HG03280 (cell line): ENCODE measurements at regions not wholly inside any gene's neighbourhood (a gene's known extent, or its start where the extent isn't known, plus 50 kb on each side); places are given as distances from the start of the nearest gene placed in this dataset.

Experiments used
- ATAC-seq: cut with Tn5 transposase; IDR thresholded peaks from one replicate; pipeline ENCODE4 v1.9.1; 2021; ENCODE audit warnings: mild to moderate bottlenecking, moderate library complexity; ENCODE audit not compliant: unreplicated experiment

GRCh38 chr2:147384659-147385058 lies 460.2 kb upstream of the ACVR2A start:
- no peak for ATAC-seq

- no peak for ATAC-seq
Observed at GRCh38 chr2:147382322-147382948, 462.4 kb upstream of the ACVR2A start.

GRCh38 chr2:147378403-147378802 lies 466.4 kb upstream of the ACVR2A start:
- no peak for ATAC-seq

GRCh38 chr2:147375073-147375472 lies 469.8 kb upstream of the ACVR2A start:
- ATAC-seq = no peak

GRCh38 chr2:147374423-147374811 lies 470.4 kb upstream of the ACVR2A start:
- ATAC-seq = no peak

- no peak for ATAC-seq
Observed at GRCh38 chr2:147373800-147374422, 470.9 kb upstream of the ACVR2A start.

GRCh38 chr2:147368306-147368705 lies 476.5 kb upstream of the ACVR2A start:
- ATAC-seq = no peak

GRCh38 chr2:147366279-147366678 lies 478.6 kb upstream of the ACVR2A start:
- ATAC-seq = no peak

- no peak for ATAC-seq
Observed at GRCh38 chr2:147365622-147366021, 479.2 kb upstream of the ACVR2A start.

- no peak for ATAC-seq
Observed at GRCh38 chr2:147364597-147364996, 480.2 kb upstream of the ACVR2A start.

GRCh38 chr2:147363181-147363580 lies 481.6 kb upstream of the ACVR2A start:
- no peak for ATAC-seq

- ATAC-seq = no peak
Observed at GRCh38 chr2:147358375-147358774, 486.5 kb upstream of the ACVR2A start.

- no peak for ATAC-seq
Observed at GRCh38 chr2:147356157-147356556, 488.7 kb upstream of the ACVR2A start.

GRCh38 chr2:147355706-147356105 lies 489.1 kb upstream of the ACVR2A start:
- ATAC-seq = no peak

GRCh38 chr2:147353072-147353381 lies 491.8 kb upstream of the ACVR2A start:
- no peak for ATAC-seq

GRCh38 chr2:147352264-147353071 lies 492.4 kb upstream of the ACVR2A start:
- ATAC-seq = no peak

GRCh38 chr2:147351784-147352183 lies 493.0 kb upstream of the ACVR2A start:
- no peak for ATAC-seq

GRCh38 chr2:147348931-147349555 lies 495.8 kb upstream of the ACVR2A start:
- ATAC-seq = no peak

- no peak for ATAC-seq
Observed at GRCh38 chr2:147346142-147346541, 498.7 kb upstream of the ACVR2A start.

GRCh38 chr2:147345246-147345645 lies 499.6 kb upstream of the ACVR2A start:
- ATAC-seq = no peak

GRCh38 chr2:147342329-147342728 lies 502.5 kb upstream of the ACVR2A start:
- ATAC-seq = no peak
